AG04450 (cell line): ENCODE measurements at regions not wholly inside any gene's neighbourhood (a gene's known extent, or its start where the extent isn't known, plus 50 kb on each side); places are given as distances from the start of the nearest gene placed in this dataset.

Experiments used
- CTCF ChIA-PET: fragments of 300-600, 350-600 bp; formaldehyde crosslinking; extraction: SDS; loops from one replicate; lab custom pipeline; 2022; ENCODE audit warnings: antibody characterized with exemption, inconsistent platforms; lab: Charles Lee
- POLR2A ChIA-PET: fragments of 350-600 bp; formaldehyde crosslinking; extraction: SDS; loops from one replicate; lab custom pipeline; 2021; ENCODE audit warnings: antibody characterized with exemption, inconsistent platforms; lab: Yijun Ruan, JAX
- DNase-seq: peaks from one replicate; pipeline ENCODE4 v3.0.0-alpha.2; 2011; ENCODE audit warnings: low read depth, low spot score
- H3K27ac ChIP-seq: one replicate; pipeline ENCODE4 v1.5.1; 2012; ENCODE audit warnings: low read depth, low read length, control low read depth
- H3K27me3 ChIP-seq: one replicate; pipeline ENCODE4 v1.6.0; 2012; ENCODE audit warnings: low read length; ENCODE audit not compliant: control insufficient read depth, insufficient read depth
- H3K4me3 ChIP-seq: 2 replicates; pipeline ENCODE4 v1.5.1; 2011; ENCODE audit warnings: mild to moderate bottlenecking, low read depth, low read length, control low read depth
- H3K9me3 ChIP-seq: 2 replicates; pipeline ENCODE4 v1.5.1; 2012; ENCODE audit warnings: low read length; ENCODE audit not compliant: control insufficient read depth, insufficient read depth
- TF ChIP-seq, protein P1 (sequence below): IDR thresholded peaks from 2 replicates; pipeline ENCODE4 v1.5.1; 2011; ENCODE audit warnings: low read depth, low read length, control low read depth, inconsistent platforms

DNA sequence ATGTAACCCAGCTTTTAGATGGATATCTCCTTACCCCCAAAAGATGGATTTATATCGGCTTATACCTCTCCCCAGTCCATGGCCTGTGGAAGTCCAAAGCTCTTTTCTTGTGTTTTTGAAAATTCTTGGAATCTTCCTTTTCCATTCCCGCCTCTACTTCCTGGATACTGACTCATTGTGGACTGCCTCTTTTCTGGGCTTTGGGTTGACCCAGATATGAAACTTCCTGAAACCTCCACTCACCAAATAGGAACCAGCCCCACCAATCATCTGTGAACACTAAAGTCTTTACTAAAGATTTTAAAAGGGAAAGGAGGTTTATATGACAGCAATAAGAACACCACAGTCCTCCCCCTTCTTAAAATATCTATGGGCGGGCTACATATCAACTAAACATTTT, 163.4 kb upstream of the SYN3 start:
- TF ChIP-seq, protein P1, sequence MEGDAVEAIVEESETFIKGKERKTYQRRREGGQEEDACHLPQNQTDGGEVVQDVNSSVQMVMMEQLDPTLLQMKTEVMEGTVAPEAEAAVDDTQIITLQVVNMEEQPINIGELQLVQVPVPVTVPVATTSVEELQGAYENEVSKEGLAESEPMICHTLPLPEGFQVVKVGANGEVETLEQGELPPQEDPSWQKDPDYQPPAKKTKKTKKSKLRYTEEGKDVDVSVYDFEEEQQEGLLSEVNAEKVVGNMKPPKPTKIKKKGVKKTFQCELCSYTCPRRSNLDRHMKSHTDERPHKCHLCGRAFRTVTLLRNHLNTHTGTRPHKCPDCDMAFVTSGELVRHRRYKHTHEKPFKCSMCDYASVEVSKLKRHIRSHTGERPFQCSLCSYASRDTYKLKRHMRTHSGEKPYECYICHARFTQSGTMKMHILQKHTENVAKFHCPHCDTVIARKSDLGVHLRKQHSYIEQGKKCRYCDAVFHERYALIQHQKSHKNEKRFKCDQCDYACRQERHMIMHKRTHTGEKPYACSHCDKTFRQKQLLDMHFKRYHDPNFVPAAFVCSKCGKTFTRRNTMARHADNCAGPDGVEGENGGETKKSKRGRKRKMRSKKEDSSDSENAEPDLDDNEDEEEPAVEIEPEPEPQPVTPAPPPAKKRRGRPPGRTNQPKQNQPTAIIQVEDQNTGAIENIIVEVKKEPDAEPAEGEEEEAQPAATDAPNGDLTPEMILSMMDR = no peak
- CTCF ChIA-PET = interaction anchor here (1.7 kb wide), 1 partner anchor 12 kb away, joined by 3 read pairs; no protein-coding TSS in a partner anchor
- POLR2A ChIA-PET = no interaction called here
- H3K9me3 ChIP-seq = no peaks in the 10 kb centered on the region
- H3K27ac ChIP-seq = no peak overlapping the region
- no peak overlapping the region for H3K4me3 ChIP-seq
- no peak for DNase-seq
- no peaks in the 10 kb centered on the region for H3K27me3 ChIP-seq

DNA sequence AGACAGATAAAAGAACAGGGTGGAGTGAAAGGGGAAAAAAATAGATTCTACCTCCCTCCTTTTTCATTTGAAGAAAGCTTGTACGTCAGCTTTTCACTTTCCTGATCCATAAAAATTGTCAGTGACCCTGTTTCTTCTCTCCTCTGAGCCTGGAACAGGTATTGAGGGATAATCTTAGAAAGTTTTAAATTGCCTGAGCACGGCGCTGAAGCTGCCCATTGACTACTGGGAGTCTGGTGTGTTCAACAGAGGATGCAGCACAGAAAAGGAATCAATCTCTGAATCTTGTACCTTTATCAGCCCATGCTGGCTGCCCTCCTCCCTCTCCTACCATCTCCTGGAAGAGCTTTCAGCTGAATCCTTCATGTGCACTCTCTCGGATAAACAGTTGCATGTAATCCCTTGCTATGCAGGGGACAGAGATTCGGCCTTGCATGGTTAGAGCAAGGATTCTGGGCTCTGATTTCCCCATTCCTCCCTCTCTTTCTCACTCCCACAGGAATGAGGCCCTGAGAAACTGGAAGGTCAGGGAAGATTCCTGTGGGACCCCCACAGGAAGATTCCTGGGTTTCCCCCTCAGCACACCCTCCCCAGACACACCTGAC, 162.4 kb upstream of the SYN3 start:
- DNase-seq = no peak
- CTCF ChIA-PET = interaction anchor here (1.7 kb wide), 1 partner anchor 11 kb away, joined by 3 read pairs; no protein-coding TSS in a partner anchor
- no peak overlapping the region for H3K4me3 ChIP-seq
- no peak overlapping the region for H3K27ac ChIP-seq
- H3K9me3 ChIP-seq = no peaks in the 10 kb centered on the region
- H3K27me3 ChIP-seq = no peaks in the 10 kb centered on the region
- TF ChIP-seq, protein P1 = no peak
- POLR2A ChIA-PET = no interaction called here

DNA sequence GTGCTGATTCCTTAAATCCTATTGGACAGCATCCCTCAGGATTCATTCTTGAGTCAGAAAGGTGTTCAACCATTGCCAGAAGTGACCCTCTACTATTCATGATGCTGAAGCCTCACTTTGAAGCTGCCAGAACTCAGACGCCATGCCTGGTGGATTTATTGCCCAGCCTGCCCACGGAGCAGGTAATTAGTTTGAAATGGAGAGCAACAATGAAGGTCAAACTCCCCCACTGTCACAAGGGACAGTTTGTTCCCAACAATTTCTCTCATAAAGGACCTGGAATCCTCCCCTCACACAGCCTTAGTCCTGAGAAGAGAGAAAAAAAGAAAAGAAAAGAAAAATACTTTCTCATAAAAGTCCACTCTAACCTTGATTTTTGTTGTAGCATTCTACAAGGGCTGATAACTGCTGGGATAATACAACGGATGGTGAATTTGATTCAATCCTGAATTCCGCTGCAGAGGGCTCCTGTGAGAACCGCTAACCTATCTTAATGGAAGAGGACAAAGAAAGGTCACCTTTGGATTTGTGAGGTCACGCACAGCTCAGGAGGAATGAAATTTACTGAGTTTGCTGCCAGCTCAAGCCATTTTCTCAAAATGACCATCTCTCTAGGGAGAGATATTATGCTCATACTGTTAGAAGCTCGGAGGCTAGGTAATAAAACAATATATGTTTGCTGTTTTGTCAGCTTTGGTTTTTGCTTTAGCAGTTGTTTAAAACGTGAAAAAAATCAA, 161.6 kb upstream of the SYN3 start:
- TF ChIP-seq, protein P1 = no peak
- CTCF ChIA-PET = interaction anchor here (1.7 kb wide), 1 partner anchor 10 kb away, joined by 3 read pairs; no protein-coding TSS in a partner anchor
- no peak overlapping the region for H3K27ac ChIP-seq
- no peaks in the 10 kb centered on the region for H3K9me3 ChIP-seq
- POLR2A ChIA-PET = no interaction called here
- no peak for DNase-seq
- no peak overlapping the region for H3K4me3 ChIP-seq
- no peaks in the 10 kb centered on the region for H3K27me3 ChIP-seq

DNA sequence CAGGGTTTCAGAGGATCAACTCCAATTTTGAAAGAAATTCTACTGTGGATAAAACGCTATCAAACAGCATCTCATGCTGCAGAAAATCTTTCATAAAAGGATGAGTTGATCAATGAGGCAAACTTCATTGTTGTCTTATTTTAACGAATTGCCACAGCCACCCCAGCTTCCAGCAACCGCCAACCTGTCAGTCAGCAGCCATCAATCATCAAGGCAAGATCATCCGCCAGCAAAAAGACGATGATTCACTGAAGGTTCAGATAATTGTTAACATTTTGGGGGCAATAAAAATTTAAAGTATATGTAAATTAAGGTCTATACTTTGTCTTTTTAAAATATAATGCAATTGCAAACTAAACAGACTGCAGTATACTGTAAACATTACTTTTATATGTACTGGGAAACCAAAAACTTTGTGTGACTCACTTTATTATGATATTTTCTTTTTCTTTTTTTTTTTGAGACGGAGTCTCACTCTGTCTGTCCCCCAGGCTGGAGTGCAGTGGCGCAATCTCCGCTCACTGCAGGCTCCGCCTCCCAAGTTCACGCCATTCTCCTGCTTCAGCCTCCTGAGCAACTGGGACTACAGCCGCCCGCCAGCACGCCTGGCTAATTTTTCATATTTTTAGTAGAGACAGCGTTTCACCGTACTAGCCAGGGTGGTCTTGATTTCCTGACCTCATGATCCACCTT, 155.3 kb upstream of the SYN3 start:
- no peaks in the 10 kb centered on the region for H3K9me3 ChIP-seq
- H3K27me3 ChIP-seq = no peaks in the 10 kb centered on the region
- POLR2A ChIA-PET = no interaction called here
- TF ChIP-seq, protein P1 = no peak
- H3K27ac ChIP-seq = no peak overlapping the region
- H3K4me3 ChIP-seq = no peak overlapping the region
- DNase-seq = no peak
- CTCF ChIA-PET = interaction anchor here (0.7 kb wide), 1 partner anchor 693 kb away, joined by 4 read pairs; no protein-coding TSS in a partner anchor
